Left renal cortex interstitium (tissue), 4 donors: ENCODE measurements at regions not wholly inside any gene's neighbourhood (a gene's known extent, or its start where the extent isn't known, plus 50 kb on each side); places are given as distances from the start of the nearest gene placed in this dataset.

Source experiments
- DNase-seq, 4 donors: peaks; one replicate each; pipeline ENCODE4 v3.0.0-alpha.2; 2013; ENCODE audit warnings: low read depth in 4 of 4, low spot score in 2 of 4, missing footprints in 1 of 4

DNA sequence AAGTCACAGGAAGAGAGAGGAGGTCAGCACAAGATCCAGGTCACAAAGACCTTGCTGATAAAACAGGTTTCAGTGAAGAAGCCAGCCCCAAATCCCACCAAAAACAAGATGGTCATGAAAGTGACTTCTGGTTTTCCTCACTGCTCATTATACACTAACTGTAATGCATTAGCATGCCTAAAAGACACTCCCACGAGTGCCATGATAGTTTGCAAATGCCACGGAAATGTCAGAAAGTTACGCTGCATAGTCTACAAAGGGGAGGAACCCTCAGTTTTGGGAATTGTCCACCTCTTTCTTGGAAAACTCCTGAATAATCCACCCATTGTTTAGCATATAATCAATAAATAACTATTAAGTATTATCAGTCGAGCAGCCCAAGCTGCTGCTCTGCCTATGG lies 427.2 kb downstream of the RFPL4B start:
- no peak for DNase-seq

GRCh38 chr6:112780498-112781096 lies 433.5 kb downstream of the RFPL4B start:
- DNase-seq: peak in 3 of 4 donors; percentile 63 to 78 (median 75)

DNA sequence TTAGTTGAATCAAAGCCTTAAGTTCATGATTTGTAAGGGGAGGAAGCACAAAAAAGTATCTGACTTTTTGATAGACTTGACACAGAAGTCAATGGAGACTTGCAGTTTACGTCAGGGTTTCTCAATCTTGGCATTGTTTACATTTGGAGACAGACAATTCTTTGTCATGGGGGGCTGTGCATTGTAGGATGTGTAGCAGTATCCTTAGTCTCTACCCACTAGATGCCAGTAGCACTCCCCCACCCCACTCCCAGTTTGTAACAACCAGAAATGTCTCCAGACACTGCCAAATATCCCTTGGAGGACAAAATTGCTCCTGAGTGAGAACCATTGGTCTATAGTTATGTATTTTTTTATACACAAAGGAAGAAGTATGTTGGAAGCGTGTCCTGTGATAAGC lies 434.1 kb downstream of the RFPL4B start:
- DNase-seq: no peak

DNA sequence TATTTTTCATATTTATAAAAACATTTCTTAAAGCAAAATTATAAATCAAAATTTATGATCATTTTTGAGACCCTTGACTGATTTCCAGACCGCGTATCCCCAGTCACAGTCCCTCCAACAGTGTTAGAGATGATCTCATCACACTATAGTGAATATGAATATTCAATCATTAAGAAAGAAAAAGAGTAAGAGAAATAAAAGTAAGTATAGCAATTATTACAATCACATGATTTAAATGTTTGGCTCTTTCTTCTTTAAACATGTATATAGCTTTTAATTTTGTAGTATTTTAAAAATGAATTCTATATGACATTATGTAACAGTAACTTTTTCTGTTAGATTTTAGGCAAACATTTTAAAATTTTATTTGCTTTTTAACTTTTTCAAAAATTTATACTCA lies 438.3 kb downstream of the RFPL4B start:
- no peak for DNase-seq

GRCh38 chr6:112786801-112787200 lies 439.7 kb downstream of the RFPL4B start:
- DNase-seq: no peak

- DNase-seq: no peak
Observed at GRCh38 chr6:112787371-112787770, 440.2 kb downstream of the RFPL4B start.

- no peak for DNase-seq
Observed at GRCh38 chr6:112795316-112795715, 448.2 kb downstream of the RFPL4B start.

DNA sequence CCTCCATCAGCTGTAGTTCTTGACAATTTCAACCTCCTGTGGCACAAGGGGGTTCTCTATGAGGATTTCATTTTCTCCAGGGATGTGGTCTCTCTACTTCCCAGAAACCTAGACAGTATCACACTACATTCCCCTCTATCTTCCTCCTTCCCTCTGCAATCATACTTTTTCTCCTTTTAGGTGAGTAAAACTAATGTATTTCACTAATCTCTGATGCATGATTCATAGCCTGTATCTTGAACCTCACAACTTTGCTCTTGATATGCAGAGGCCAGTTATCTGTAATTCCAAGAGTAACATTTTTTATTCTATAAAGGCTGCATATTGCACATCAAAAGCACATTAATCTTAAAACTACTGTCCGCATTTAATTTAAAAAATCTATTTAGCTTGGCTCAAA lies 449.6 kb downstream of the RFPL4B start:
- no peak for DNase-seq

DNA sequence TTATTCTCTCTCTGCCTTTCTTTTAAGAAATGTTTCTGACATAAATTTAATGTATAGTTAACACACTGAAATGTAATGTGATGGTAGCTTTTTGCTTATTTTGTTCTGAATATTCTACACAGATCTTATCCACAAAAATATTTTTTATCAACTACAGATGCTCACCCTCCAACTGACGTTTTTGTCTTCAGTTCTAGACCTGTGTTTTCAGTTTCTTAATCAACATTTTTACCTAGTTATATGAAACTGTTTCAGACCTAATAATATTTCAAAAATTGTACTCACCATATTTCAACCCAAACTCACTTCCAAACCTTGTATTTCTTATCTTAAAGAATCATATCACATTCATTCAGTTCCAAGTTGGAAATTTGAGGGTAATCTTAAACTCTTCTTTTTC lies 452.8 kb downstream of the RFPL4B start:
- DNase-seq: no peak

GRCh38 chr6:112800439-112800838 lies 453.3 kb downstream of the RFPL4B start:
- DNase-seq: no peak

- no peak for DNase-seq
Observed at GRCh38 chr6:112800916-112801315, 453.8 kb downstream of the RFPL4B start.

DNA sequence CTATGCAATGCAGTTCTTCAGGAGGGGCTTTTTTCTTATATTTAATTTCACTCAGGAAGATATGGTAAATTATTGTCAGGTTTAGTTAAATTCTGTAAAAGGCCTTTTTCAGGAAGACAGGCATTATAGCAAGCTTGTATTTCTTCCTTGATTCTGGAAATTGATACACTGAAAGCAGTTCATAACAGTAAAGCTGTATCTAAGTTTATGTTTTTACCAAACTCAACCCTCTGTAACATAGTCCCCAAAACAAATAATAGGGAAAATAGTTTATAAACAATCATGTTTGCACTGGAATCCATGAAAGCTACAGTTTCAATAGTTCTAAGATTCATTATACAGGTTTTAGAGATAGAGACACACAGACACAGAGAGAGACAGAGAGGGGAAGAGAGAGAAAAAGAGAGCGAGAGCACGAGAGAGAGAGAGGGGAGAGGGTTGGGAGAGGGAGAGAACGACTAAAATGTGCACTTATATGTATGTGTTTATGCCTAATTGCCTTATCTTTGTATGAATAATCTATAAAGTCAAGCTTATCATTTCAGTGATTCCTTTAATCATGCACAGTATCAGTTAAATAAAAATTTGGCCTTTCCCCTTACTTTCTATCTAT lies 454.4 kb downstream of the RFPL4B start:
- no peak for DNase-seq

DNA sequence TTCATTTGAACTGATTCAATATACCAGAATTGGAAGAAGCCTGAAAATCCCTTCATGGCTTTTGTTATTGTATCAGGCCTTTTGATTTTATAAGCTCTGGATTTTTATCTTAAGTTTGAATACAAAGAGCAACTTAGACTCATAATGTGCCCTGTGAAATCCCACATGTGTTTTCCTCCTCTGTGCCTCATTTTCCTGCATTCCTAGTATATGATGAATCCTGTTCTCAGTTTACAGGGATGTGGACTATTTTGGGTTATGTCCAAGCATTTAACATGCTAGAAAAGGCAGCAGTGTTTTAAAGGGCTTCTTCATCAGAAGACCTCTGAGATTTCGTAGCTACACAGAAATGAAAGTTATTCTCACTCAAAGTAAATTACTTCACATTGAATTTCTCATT lies 455.0 kb downstream of the RFPL4B start:
- no peak for DNase-seq

- no peak for DNase-seq
Observed at GRCh38 chr6:112804638-112805330, 457.7 kb downstream of the RFPL4B start.

GRCh38 chr6:112806163-112806865 lies 459.2 kb downstream of the RFPL4B start:
- no peak for DNase-seq

- DNase-seq: no peak
Observed at GRCh38 chr6:112821476-112821875, 474.3 kb downstream of the RFPL4B start.

- no peak for DNase-seq
Observed at GRCh38 chr6:112822769-112823168, 475.6 kb downstream of the RFPL4B start.

DNA sequence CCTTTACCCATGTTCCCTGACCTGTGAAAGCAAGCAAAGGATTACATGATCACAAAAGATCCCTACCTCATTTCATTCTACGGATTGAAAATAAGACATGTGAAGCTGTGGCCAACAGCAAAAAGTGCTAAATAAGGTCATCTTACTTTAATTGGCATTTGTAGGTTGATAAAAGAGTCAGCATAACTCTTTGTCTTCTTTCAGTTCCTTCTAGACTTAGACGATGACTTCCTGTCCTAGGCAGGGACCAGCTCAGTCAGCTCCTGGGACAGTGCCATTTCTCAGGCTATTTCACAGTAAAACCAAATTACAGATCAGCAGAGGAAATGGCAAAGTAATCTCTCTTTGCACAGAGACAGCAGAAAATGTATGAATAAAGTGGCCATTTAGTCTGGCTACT lies 480.7 kb downstream of the RFPL4B start:
- no peak for DNase-seq

DNA sequence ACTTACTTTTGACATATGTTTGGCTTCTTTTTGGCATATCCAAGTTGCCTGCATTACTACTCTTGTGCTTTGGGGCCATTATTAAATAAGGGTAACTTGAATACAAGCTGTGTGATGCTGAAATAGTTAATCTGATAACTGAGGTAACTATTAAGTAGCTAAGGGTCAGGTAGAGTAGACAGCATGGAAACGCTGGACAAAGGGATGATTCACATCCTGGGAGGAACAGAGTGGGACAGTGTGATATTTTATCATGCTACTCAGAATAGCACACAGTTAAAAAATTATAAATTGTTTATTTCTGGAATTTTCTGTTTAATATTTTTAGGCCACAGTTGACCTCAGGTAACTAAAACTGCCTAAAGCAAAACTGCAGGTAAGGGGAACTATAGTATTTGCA lies 483.9 kb downstream of the RFPL4B start:
- DNase-seq: no peak

DNA sequence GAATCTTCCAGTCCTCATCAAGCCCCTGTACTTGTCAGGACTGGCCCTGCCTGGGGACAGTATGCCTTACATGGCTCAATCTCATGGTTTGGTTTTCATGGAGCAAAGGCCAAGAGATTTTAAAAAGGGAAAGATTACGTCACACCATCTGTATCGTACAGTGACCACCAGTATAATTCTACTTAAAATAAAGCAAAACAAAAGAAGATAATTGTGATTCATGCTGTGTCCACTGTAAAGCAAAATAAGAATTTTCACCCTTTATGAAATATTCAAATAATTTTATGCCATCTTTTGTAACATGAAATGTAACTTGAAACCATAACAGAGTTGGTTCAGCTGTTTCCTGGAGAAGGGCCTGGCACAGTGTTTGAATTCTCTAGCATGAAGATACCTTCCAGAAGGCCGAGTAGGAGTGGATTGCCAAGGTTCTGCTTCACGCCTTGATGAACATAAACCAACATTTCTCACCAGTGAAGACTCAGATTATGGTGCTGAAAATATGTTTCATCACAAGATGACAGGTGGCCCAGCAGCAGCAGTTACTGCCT lies 486.5 kb downstream of the RFPL4B start:
- DNase-seq: no peak

GRCh38 chr6:112835078-112835477 lies 487.9 kb downstream of the RFPL4B start:
- no peak for DNase-seq
